CD8-positive, alpha-beta memory T cell (primary cell): ENCODE measurements at regions not wholly inside any gene's neighbourhood (a gene's known extent, or its start where the extent isn't known, plus 50 kb on each side); places are given as distances from the start of the nearest gene placed in this dataset.

Source experiments
- CTCF ChIA-PET: fragments of 350-600 bp; sonication (Branson Sonifier 250); formaldehyde crosslinking; loops from one replicate; lab custom pipeline; 2021; ENCODE audit warnings: antibody characterized with exemption; lab: Charles Lee
- POLR2A ChIA-PET: fragments of 350-600 bp; sonication (Branson Sonifier 250); formaldehyde crosslinking; loops from one replicate; lab custom pipeline; 2021; ENCODE audit warnings: antibody characterized with exemption; lab: Charles Lee
- DNase-seq, 5 donors: peaks; one replicate each; pipeline versions ENCODE4 v3.0.0 to v3.0.0-alpha.2; 2020 to 2022; ENCODE audit warnings: mixed read lengths in 1 of 5
- H3K27ac ChIP-seq: one replicate; pipeline ENCODE4 v1.7.0; 2013; ENCODE audit warnings: low read depth, mild to moderate bottlenecking, low read length, moderate library complexity
- H3K27me3 ChIP-seq: 2 replicates; pipeline ENCODE4 v1.7.0; 2013; ENCODE audit warnings: low read length, mild to moderate bottlenecking; ENCODE audit not compliant: insufficient read depth, poor library complexity, severe bottlenecking
- H3K36me3 ChIP-seq: 2 replicates; pipeline ENCODE4 v1.7.0; 2013; ENCODE audit warnings: mild to moderate bottlenecking, low read length, moderate library complexity; ENCODE audit not compliant: insufficient read depth
- H3K4me1 ChIP-seq: 2 replicates; pipeline ENCODE4 v1.7.0; 2013; ENCODE audit warnings: mild to moderate bottlenecking, low read length, moderate library complexity; ENCODE audit not compliant: insufficient read depth
- H3K4me3 ChIP-seq: 2 replicates; pipeline ENCODE4 v1.7.0; 2013; ENCODE audit warnings: mild to moderate bottlenecking, low read length
- H3K9me3 ChIP-seq: 2 replicates; pipeline ENCODE4 v1.7.0; 2013; ENCODE audit warnings: mild to moderate bottlenecking, low read length
- H3K27ac Mint-ChIP-seq, 8 donors: one replicate each; pipeline ENCODE4 v1.8.0; 2020 to 2021; ENCODE audit warnings: mixed read lengths in 8 of 8, mild to moderate bottlenecking in 6 of 8, inconsistent platforms in 3 of 8, moderate library complexity in 3 of 8
- H3K27me3 Mint-ChIP-seq, 2 donors: one replicate each; pipeline ENCODE4 v1.8.0; 2020 to 2021; ENCODE audit warnings: mixed read lengths in 2 of 2, mild to moderate bottlenecking in 1 of 2, moderate library complexity in 1 of 2
- H3K36me3 Mint-ChIP-seq, 3 donors: one replicate each; pipeline ENCODE4 v1.8.0; 2020 to 2021; ENCODE audit warnings: mixed read lengths in 3 of 3, inconsistent platforms in 1 of 3, mild to moderate bottlenecking in 1 of 3
- H3K4me1 Mint-ChIP-seq, 3 donors: one replicate each; pipeline ENCODE4 v1.8.0; 2020 to 2021; ENCODE audit warnings: mixed read lengths in 3 of 3, inconsistent platforms in 1 of 3, mild to moderate bottlenecking in 1 of 3
- H3K4me3 Mint-ChIP-seq, 7 donors: one replicate each; pipeline ENCODE4 v1.8.0; 2020 to 2021; ENCODE audit warnings: mixed read lengths in 7 of 7, mild to moderate bottlenecking in 6 of 7, moderate library complexity in 4 of 7, inconsistent platforms in 2 of 7
- H3K9me3 Mint-ChIP-seq, 5 donors: one replicate each; pipeline ENCODE4 v1.8.0; 2020 to 2022; ENCODE audit warnings: mixed read lengths in 5 of 5, mild to moderate bottlenecking in 3 of 5, moderate library complexity in 2 of 5, inconsistent platforms in 1 of 5

GRCh38 chr4:183563874-183564273 is 59.0 kb downstream of the ING2 start:
- H3K4me1 Mint-ChIP-seq: peaks cover 0 to 5% (median 0%) of the 10 kb centered on the region in 3 donors
- no peak overlapping the region for H3K4me3 ChIP-seq
- no peak for DNase-seq

GRCh38 chr4:183571350-183571941 is 66.6 kb downstream of the ING2 start:
- DNase-seq: no peak
- no peak overlapping the region for H3K27ac ChIP-seq
- ChIA-PET CTCF (no interaction called here), POLR2A (no interaction called here)
- no peaks in the 10 kb centered on the region for H3K36me3 Mint-ChIP-seq
- no peaks in the 10 kb centered on the region for H3K27me3 ChIP-seq
- no peaks in the 10 kb centered on the region for H3K9me3 Mint-ChIP-seq
- peaks cover 5 to 29% of the 10 kb centered on the region in 2 donors for H3K27me3 Mint-ChIP-seq
- H3K4me3 ChIP-seq: no peak overlapping the region
- H3K36me3 ChIP-seq: no peaks in the 10 kb centered on the region
- no peaks in the 10 kb centered on the region for H3K4me1 ChIP-seq
- no peak overlapping the region for H3K27ac Mint-ChIP-seq
- H3K4me3 Mint-ChIP-seq: no peak overlapping the region
- no peaks in the 10 kb centered on the region for H3K9me3 ChIP-seq
- no peaks in the 10 kb centered on the region for H3K4me1 Mint-ChIP-seq

More at GRCh38 chr4:183563874-183564273, 59.0 kb downstream of the ING2 start:
- Histone ChIP-seq H3K36me3 (no peaks in the 10 kb centered on the region), H3K27me3 (no peaks in the 10 kb centered on the region), H3K27ac (no peak overlapping the region), H3K9me3 (no peaks in the 10 kb centered on the region), H3K4me1 (no peaks in the 10 kb centered on the region)
- H3K4me3 Mint-ChIP-seq: no peak overlapping the region
- no peaks in the 10 kb centered on the region for H3K9me3 Mint-ChIP-seq
- CTCF ChIA-PET: no interaction called here
- POLR2A ChIA-PET: no interaction called here
- no peaks in the 10 kb centered on the region for H3K36me3 Mint-ChIP-seq
- H3K27me3 Mint-ChIP-seq: peaks cover 15 to 33% of the 10 kb centered on the region in 2 donors
- H3K27ac Mint-ChIP-seq: no peak overlapping the region

- no peaks in the 10 kb centered on the region for H3K9me3 ChIP-seq
- H3K9me3 Mint-ChIP-seq: peaks cover 8 to 19% (median 14%) of the 10 kb centered on the region in 5 donors
- no peak for DNase-seq
- no peak overlapping the region for H3K4me3 ChIP-seq
- H3K36me3 Mint-ChIP-seq: peaks cover 0 to 9% (median 3%) of the 10 kb centered on the region in 3 donors
- H3K36me3 ChIP-seq: no peaks in the 10 kb centered on the region
- peak overlapping the region in 1 of 8 donors; percentile 19 for H3K27ac Mint-ChIP-seq
- CTCF ChIA-PET: no interaction called here
- peaks cover 1 to 4% of the 10 kb centered on the region in 2 donors for H3K27me3 Mint-ChIP-seq
- POLR2A ChIA-PET: no interaction called here
- no peaks in the 10 kb centered on the region for H3K4me1 Mint-ChIP-seq
- H3K4me3 Mint-ChIP-seq: no peak overlapping the region
- H3K27ac ChIP-seq: no peak overlapping the region
- no peaks in the 10 kb centered on the region for H3K27me3 ChIP-seq
- no peaks in the 10 kb centered on the region for H3K4me1 ChIP-seq
Observed at GRCh38 chr4:183576701-183577404, 72.0 kb downstream of the ING2 start.

GRCh38 chr4:183580370-183580769 is 75.5 kb downstream of the ING2 start:
- ChIA-PET POLR2A (no interaction called here), CTCF (no interaction called here)
- H3K4me3 ChIP-seq: no peak overlapping the region
- no peak for DNase-seq
- Mint-ChIP-seq H3K27ac (no peak overlapping the region), H3K4me1 (no peaks in the 10 kb centered on the region), H3K9me3 (peaks cover 13 to 27% (median 15%) of the 10 kb centered on the region in 5 donors), H3K4me3 (no peak overlapping the region), H3K36me3 (peaks cover 0 to 16% (median 3%) of the 10 kb centered on the region in 3 donors), H3K27me3 (peaks cover 0 to 7% of the 10 kb centered on the region in 2 donors)
- no peak overlapping the region for H3K27ac ChIP-seq
- H3K9me3 ChIP-seq: no peaks in the 10 kb centered on the region
- no peaks in the 10 kb centered on the region for H3K4me1 ChIP-seq
- no peaks in the 10 kb centered on the region for H3K27me3 ChIP-seq
- H3K36me3 ChIP-seq: no peaks in the 10 kb centered on the region

DNA sequence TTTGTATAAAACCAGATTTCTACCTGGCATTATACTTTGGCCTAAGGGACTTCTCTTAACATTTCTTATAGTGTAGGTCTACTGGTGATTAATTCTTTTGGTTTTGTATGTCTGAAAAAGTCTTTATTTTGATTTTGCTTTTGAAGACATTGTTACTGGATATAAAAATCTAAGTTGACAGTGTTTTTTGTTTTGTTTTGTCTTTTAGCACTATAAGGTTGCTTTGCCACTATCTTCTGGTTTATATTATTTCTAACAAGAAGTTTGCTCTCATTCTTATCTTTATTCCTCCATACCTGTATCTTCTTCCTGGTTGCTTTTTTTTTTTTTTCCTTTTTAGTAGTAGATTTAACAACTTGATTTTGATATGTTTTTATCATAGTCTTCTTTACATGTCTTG is 76.0 kb downstream of the ING2 start:
- POLR2A ChIA-PET: no interaction called here

DNA sequence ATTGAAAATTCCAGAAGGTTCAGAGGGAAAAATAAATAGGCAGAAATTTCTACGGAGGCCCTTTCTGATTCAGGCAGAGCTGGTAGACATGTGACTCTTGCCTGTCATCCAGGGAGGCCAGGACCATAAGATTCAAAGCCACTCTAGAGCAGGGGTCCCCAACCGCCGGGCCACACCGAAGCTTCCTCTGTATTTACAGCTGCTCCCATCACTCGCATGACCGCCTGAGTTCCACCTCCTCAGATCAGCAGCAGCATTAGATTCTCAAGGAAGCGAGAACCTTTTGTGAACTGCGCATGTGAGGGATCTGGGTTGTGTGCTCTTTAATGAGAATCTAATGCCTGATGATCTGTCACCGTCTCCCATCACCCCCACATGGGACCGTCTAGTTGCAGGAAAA is 72.2 kb downstream of the RWDD4 start:
- H3K9me3 ChIP-seq: no peaks in the 10 kb centered on the region
- Mint-ChIP-seq H3K4me1 (no peaks in the 10 kb centered on the region), H3K27ac (no peak overlapping the region), H3K27me3 (peaks cover 4 to 13% of the 10 kb centered on the region in 2 donors), H3K36me3 (peaks cover 0 to 6% (median 0%) of the 10 kb centered on the region in 3 donors), H3K9me3 (peaks cover 0 to 10% (median 6%) of the 10 kb centered on the region in 5 donors), H3K4me3 (no peak overlapping the region)
- H3K4me1 ChIP-seq: no peaks in the 10 kb centered on the region
- no peak for DNase-seq
- ChIA-PET CTCF (no interaction called here), POLR2A (no interaction called here)
- H3K27ac ChIP-seq: no peak overlapping the region
- no peaks in the 10 kb centered on the region for H3K27me3 ChIP-seq
- H3K36me3 ChIP-seq: no peaks in the 10 kb centered on the region
- H3K4me3 ChIP-seq: no peak overlapping the region

More for the DNA sequence above, 76.0 kb downstream of the ING2 start:
- no peak overlapping the region for H3K4me3 Mint-ChIP-seq
- Histone ChIP-seq H3K4me1 (no peaks in the 10 kb centered on the region), H3K4me3 (no peak overlapping the region), H3K36me3 (no peaks in the 10 kb centered on the region), H3K27ac (no peak overlapping the region), H3K27me3 (no peaks in the 10 kb centered on the region), H3K9me3 (no peaks in the 10 kb centered on the region)
- peaks cover 0 to 16% (median 3%) of the 10 kb centered on the region in 3 donors for H3K36me3 Mint-ChIP-seq
- peaks cover 13 to 27% (median 15%) of the 10 kb centered on the region in 5 donors for H3K9me3 Mint-ChIP-seq
- peaks cover 0 to 3% of the 10 kb centered on the region in 2 donors for H3K27me3 Mint-ChIP-seq
- no peaks in the 10 kb centered on the region for H3K4me1 Mint-ChIP-seq
- CTCF ChIA-PET: no interaction called here
- no peak for DNase-seq
- H3K27ac Mint-ChIP-seq: no peak overlapping the region

GRCh38 chr4:183588169-183588675 is 70.8 kb downstream of the RWDD4 start:
- Mint-ChIP-seq H3K36me3 (no peaks in the 10 kb centered on the region), H3K4me1 (no peaks in the 10 kb centered on the region), H3K9me3 (peaks cover 0 to 4% (median 0%) of the 10 kb centered on the region in 5 donors), H3K27ac (no peak overlapping the region), H3K4me3 (no peak overlapping the region), H3K27me3 (peaks cover 4 to 16% of the 10 kb centered on the region in 2 donors)
- Histone ChIP-seq H3K27ac (no peak overlapping the region), H3K36me3 (no peaks in the 10 kb centered on the region), H3K4me3 (no peak overlapping the region), H3K9me3 (no peaks in the 10 kb centered on the region), H3K4me1 (no peaks in the 10 kb centered on the region), H3K27me3 (no peaks in the 10 kb centered on the region)
- ChIA-PET POLR2A (no interaction called here), CTCF (interaction anchor here (1.0 kb wide), 1 partner anchor 45 kb away, joined by 3 read pairs; no protein-coding TSS in a partner anchor)
- DNase-seq: no peak

DNA sequence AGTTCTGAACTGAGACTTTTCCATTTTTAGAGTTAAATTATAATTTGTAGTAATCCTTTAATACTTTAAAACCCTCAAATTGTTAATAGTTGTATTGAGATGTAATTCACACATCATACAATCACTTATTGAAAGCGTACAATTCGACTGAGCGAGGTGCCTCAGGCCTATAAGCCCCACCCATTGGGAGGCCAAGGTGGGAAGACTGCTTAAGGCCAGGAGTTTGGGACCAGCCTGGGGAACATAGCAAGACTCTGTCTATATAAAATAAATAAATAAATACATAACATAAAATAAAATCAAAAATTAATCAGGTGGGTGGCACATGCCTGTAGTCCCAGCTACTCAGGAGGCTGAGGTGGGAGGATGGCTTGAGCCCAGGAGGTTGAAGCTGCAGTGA is 70.3 kb downstream of the RWDD4 start:
- H3K4me3 Mint-ChIP-seq: no peak overlapping the region
- H3K36me3 Mint-ChIP-seq: no peaks in the 10 kb centered on the region
- Histone ChIP-seq H3K4me3 (no peak overlapping the region), H3K27me3 (no peaks in the 10 kb centered on the region), H3K27ac (no peak overlapping the region), H3K36me3 (no peaks in the 10 kb centered on the region), H3K4me1 (no peaks in the 10 kb centered on the region), H3K9me3 (no peaks in the 10 kb centered on the region)
- peaks cover 4 to 16% of the 10 kb centered on the region in 2 donors for H3K27me3 Mint-ChIP-seq
- POLR2A ChIA-PET: no interaction called here
- CTCF ChIA-PET: interaction anchor here (1.0 kb wide), 1 partner anchor 46 kb away, joined by 3 read pairs; no protein-coding TSS in a partner anchor
- no peak overlapping the region for H3K27ac Mint-ChIP-seq
- DNase-seq: no peak
- H3K4me1 Mint-ChIP-seq: no peaks in the 10 kb centered on the region
- no peaks in the 10 kb centered on the region for H3K9me3 Mint-ChIP-seq
